ENCODE measurements at regions not wholly inside any gene's neighbourhood (a gene's known extent, or its start where the extent isn't known, plus 50 kb on each side); places are given as distances from the start of the nearest gene placed in this dataset.

DNA sequence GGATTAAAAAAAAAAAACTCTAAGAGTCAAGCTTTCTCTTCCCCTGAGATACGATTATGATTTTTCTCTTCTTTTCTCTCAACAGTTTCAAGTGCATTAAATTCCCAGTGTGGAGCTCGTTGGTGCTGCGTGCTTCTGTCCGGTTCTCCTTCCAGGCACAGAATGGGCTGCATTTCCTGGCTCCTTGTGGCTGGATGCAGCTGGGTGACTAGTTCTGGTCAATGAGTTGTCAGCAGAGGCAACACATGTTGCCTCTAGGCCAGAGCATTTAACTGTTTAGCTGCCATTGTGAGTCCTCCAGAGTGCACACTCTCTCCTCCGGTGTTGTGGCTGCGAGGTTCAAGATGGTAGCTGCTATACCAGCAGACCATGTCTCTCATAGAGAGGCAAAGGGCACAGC, 312.9 kb downstream of the RRAGC start:
- Histone ChIP-seq H3K4me1 (ENCODE audit: insufficient read depth, low read length) (peaks cover 4% of the 10 kb centered on the region; the same call in 1 of the 2 replicates), H3K9ac (ENCODE audit: low read depth, low read length) (no peak overlapping the region), H3K36me3 (ENCODE audit: insufficient read depth, low read length) (no peaks in the 10 kb centered on the region), H3K9me3 (ENCODE audit: control insufficient read depth, insufficient read depth, low read length) (no peaks in the 10 kb centered on the region)

DNA sequence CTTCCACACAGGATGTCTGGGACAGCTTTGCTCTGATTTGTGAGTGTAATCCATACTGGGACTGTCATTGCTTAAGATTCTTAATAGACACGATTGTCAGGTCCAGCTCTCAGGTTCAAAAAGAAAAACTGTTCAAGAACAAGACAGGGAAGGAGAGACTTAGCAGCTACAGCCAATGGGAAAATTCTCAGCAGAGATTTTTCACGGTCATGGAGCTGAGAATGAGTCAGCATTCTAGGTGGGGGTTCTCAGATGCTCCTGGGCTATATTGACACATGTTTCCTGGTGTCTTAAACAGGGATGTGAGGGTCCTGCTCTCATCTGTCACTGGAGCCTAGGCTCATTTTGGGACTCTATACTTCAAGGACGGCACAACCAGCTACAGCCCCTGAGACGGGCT, 318.3 kb downstream of the RRAGC start:
- Histone ChIP-seq H3K9me3 (ENCODE audit: control insufficient read depth, insufficient read depth, low read length) (no peaks in the 10 kb centered on the region), H3K36me3 (ENCODE audit: insufficient read depth, low read length) (no peaks in the 10 kb centered on the region), H3K9ac (ENCODE audit: low read depth, low read length) (no peak overlapping the region), H3K4me1 (ENCODE audit: insufficient read depth, low read length) (peaks cover 12% of the 10 kb centered on the region)

DNA sequence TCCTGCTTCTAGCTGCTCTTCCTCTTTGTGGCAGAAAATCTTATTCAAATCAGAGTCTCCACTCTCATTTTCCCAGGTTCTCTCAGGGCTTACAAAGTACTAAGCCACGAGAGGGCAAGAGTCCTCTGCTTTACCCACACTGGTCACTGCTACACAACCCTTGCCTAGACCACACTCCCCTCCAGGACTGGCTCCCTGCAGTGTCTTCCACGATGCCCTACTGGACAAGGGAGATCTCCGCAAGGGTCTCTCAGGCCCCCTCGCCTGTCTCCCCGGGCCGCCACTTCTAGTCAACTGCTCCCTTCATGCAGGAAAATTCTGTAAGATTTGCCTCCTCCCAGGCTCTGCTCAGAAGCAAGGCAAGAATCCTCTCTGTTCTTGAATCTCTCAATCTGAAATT, 319.6 kb downstream of the RRAGC start:
- Histone ChIP-seq H3K36me3 (ENCODE audit: insufficient read depth, low read length) (no peaks in the 10 kb centered on the region), H3K4me1 (ENCODE audit: insufficient read depth, low read length) (peaks cover 12% of the 10 kb centered on the region), H3K9me3 (ENCODE audit: control insufficient read depth, insufficient read depth, low read length) (no peaks in the 10 kb centered on the region), H3K9ac (ENCODE audit: low read depth, low read length) (no peak overlapping the region)

DNA sequence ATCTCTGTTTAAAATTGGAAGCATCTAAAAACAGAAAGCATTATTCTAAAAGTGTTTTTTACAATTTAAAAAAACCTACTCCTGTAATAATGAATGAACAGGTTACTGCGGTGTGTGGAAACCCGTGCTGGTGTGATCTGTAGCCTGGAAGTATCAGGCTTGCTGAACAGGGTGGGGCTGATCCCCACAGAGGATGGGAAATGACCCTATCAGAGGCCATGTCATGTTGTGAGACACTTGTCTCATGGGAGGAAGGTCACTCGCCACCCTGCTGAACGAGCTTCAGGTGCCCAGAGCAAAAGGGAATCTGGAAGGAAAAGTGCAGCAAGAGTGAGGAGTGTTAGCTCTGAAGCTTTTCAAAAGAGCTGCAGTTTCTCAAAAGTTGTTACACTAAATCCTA, 320.7 kb downstream of the RRAGC start:
- no peaks in the 10 kb centered on the region for H3K9me3 ChIP-seq (ENCODE audit: control insufficient read depth, insufficient read depth, low read length)
- H3K36me3 ChIP-seq (ENCODE audit: insufficient read depth, low read length): no peaks in the 10 kb centered on the region
- H3K4me1 ChIP-seq (ENCODE audit: insufficient read depth, low read length): peaks cover 12% of the 10 kb centered on the region
- H3K9ac ChIP-seq (ENCODE audit: low read depth, low read length): no peak overlapping the region

DNA sequence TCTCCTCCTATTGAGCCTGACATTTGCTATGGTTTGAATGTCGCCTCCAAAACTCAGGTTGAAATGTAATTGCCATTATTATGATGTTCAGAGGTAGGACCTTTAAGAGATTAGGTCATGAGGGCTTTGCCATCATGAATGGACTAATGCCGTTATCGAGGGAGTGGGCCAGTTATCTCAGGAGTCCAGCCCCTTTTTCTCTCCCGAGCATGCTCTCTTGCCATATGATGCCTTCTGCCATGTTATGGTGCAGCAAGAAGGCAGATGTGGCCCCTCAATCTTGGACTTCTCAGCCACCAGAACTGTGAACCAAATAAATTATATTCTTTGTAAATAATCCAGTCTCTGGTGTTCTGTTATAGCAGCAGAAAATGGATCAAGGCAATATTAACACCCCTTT, 323.5 kb downstream of the RRAGC start:
- H3K9ac ChIP-seq (ENCODE audit: low read depth, low read length): no peak overlapping the region
- no peaks in the 10 kb centered on the region for H3K36me3 ChIP-seq (ENCODE audit: insufficient read depth, low read length)
- H3K4me1 ChIP-seq (ENCODE audit: insufficient read depth, low read length): peaks cover 7% of the 10 kb centered on the region
- H3K9me3 ChIP-seq (ENCODE audit: control insufficient read depth, insufficient read depth, low read length): no peaks in the 10 kb centered on the region

DNA sequence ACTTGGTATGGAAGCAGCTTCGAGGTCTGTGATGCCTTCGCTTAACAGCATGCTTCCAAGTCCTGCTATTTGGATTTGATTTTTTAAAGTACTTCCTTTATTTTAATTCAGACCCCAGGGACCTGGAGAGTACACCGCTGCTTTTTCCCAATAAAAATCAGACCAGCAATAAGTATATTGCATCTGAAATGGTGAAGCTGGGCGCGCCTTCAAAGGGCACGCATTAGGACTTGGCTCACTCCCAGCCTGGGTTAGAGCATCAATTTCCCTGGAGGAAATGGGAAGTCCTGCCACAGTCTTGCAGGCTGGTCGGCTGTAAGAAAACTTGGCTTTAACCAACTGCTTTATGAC, 325.1 kb downstream of the RRAGC start:
- H3K9me3 ChIP-seq (ENCODE audit: control insufficient read depth, insufficient read depth, low read length): no peaks in the 10 kb centered on the region
- no peaks in the 10 kb centered on the region for H3K36me3 ChIP-seq (ENCODE audit: insufficient read depth, low read length)
- H3K9ac ChIP-seq (ENCODE audit: low read depth, low read length): no peak overlapping the region
- no peaks in the 10 kb centered on the region; the same call in 1 of the 2 replicates for H3K4me1 ChIP-seq (ENCODE audit: insufficient read depth, low read length)

DNA sequence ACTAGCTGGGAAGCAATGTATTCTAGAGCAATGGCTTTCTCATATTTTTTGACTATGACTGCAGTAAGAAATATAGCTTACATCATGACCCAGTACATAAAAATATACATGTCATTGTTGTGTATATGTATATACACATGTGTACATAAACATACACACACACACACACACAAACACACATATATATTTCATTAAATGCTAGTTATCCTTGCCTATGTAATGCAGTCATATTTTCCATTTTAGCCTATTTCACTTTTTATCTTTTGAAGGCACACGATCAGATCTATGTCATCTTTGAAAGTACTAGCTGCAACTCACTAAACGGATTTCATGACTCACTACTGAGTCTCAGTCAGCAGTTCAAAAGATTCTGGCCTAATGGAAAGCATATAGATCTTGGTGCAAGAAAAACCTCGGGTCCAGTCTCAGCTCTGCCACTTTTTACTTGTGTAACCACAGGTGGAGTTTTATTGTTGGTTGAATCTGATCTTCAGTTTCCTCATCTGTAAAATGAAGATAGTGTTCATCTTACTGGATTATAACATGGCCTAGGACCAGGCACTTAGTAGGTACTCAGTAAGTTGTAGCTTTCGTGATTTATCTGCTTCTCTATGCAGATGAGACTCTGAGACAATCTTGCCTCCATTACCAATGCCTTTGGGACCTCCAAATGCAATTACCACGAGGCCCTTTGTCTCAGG, 325.6 kb downstream of the RRAGC start:
- Histone ChIP-seq H3K36me3 (ENCODE audit: insufficient read depth, low read length) (no peaks in the 10 kb centered on the region), H3K4me1 (ENCODE audit: insufficient read depth, low read length) (no peaks in the 10 kb centered on the region; the same call in 1 of the 2 replicates), H3K9ac (ENCODE audit: low read depth, low read length) (no peak overlapping the region), H3K9me3 (ENCODE audit: control insufficient read depth, insufficient read depth, low read length) (no peaks in the 10 kb centered on the region)

DNA sequence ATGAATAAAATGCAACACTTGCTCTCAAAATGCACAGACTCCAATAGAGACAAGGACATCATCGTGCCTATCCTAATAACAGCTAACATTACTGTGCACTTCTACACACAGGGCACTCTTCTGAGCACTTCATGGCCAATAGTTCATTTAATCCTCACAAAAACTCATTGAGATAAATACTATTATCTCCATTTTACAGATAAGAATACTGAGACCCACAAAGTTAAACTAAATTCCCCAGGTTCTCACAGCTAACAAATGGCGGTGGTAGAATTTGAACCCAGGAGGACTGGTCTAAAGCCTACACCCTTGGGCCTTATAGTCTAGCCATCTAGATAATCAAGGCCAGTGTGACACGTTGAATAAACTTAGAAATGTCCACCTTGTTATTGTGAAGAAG, 328.6 kb downstream of the RRAGC start:
- no peaks in the 10 kb centered on the region for H3K9me3 ChIP-seq (ENCODE audit: control insufficient read depth, insufficient read depth, low read length)
- H3K36me3 ChIP-seq (ENCODE audit: insufficient read depth, low read length): no peaks in the 10 kb centered on the region
- no peaks in the 10 kb centered on the region for H3K4me1 ChIP-seq (ENCODE audit: insufficient read depth, low read length)
- H3K9ac ChIP-seq (ENCODE audit: low read depth, low read length): no peak overlapping the region

DNA sequence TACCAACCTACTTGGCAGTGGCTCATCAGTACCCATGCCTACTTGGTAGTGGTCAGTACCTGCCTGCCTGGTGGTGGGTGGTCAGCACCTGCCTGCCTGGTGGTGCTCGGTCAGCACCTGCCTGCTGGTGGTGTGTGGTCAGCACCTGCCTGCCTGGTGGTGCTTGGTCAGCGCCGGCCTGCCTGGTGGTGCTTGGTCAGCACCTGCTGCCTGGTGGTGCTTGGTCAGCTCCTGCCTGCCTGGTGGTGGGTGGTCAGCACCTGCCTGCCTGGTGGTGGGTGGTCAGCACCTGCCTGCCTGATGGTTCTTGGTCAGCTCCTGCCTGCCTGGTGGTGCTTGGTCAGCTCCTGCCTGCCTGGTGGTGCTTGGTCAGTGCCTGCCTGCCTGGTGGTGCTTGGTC, 329.6 kb downstream of the RRAGC start:
- no peaks in the 10 kb centered on the region for H3K4me1 ChIP-seq (ENCODE audit: insufficient read depth, low read length)
- H3K9me3 ChIP-seq (ENCODE audit: control insufficient read depth, insufficient read depth, low read length): no peaks in the 10 kb centered on the region
- no peaks in the 10 kb centered on the region for H3K36me3 ChIP-seq (ENCODE audit: insufficient read depth, low read length)
- no peak overlapping the region for H3K9ac ChIP-seq (ENCODE audit: low read depth, low read length)

DNA sequence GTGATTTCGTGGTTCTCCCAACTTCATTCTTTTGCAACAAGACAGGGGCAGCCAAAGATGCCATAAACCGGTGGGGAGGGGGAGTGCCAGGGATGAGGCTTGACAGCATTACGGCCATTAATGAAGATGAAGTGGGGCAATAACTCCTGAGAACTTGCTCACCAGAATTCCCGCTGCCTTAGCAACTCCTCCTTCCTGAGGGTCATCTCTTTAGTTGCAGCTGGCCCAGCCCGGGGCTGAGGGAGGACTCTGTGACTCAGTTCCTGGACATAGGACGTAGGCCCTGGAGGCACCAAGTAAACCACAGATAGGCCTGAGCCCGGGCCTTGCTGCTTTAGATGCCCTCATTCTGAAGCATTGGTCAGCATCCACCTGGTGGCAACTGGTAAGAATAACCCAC, 330.2 kb downstream of the RRAGC start:
- Histone ChIP-seq H3K9ac (ENCODE audit: low read depth, low read length) (no peak overlapping the region), H3K4me1 (ENCODE audit: insufficient read depth, low read length) (no peaks in the 10 kb centered on the region), H3K36me3 (ENCODE audit: insufficient read depth, low read length) (no peaks in the 10 kb centered on the region), H3K9me3 (ENCODE audit: control insufficient read depth, insufficient read depth, low read length) (no peaks in the 10 kb centered on the region)

DNA sequence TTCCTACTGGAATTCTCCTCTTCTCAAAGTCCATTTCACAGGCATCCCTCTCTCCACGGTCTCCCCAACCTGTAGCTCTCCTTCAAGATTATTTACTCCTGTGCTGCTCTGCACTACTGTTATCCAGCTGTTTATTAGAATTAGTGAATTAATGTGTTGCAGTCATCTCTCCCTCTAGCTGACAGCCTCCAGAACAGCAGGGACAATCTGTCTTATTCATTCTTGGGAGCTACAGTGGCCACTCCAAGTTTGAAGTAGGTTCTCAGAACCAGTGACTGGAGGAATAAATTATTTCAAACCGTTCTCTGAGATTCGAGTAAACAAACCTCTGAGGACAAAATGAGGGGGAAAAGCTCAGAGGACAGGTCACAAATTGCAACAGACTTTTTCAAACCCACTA, 330.9 kb downstream of the RRAGC start:
- Histone ChIP-seq H3K4me1 (ENCODE audit: insufficient read depth, low read length) (no peaks in the 10 kb centered on the region), H3K9me3 (ENCODE audit: control insufficient read depth, insufficient read depth, low read length) (no peaks in the 10 kb centered on the region), H3K36me3 (ENCODE audit: insufficient read depth, low read length) (no peaks in the 10 kb centered on the region), H3K9ac (ENCODE audit: low read depth, low read length) (no peak overlapping the region)

DNA sequence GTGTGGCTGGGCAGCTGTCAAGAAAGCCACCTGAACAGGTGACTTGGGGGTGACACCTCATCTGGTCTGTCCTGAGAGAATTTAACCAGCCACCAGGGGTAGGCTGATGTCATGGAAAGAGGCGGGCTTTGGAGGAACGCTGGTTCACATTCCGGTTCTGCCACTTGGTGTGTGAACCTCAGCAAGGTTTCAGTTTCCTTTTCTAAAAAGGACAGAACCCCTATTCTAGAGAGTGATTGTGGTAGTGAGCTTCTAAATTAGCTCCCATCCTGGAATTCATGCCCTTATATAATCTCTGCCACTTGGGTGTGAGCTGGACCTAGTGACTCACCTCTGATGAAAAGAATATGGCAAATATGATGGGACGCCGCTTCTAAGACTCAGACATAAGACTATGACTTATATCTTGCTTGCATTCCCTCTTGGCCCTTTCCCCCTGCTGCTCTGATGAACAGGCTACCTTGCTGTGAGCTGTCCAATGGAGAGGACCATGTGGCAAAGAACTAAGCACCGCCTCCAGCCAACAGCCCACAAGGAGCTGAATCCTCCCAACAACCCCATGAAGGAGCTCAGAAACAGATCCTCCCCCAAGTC, 332.1 kb downstream of the RRAGC start:
- Histone ChIP-seq H3K36me3 (ENCODE audit: insufficient read depth, low read length) (no peaks in the 10 kb centered on the region), H3K9ac (ENCODE audit: low read depth, low read length) (no peak overlapping the region), H3K4me1 (ENCODE audit: insufficient read depth, low read length) (no peaks in the 10 kb centered on the region), H3K9me3 (ENCODE audit: control insufficient read depth, insufficient read depth, low read length) (no peaks in the 10 kb centered on the region)

DNA sequence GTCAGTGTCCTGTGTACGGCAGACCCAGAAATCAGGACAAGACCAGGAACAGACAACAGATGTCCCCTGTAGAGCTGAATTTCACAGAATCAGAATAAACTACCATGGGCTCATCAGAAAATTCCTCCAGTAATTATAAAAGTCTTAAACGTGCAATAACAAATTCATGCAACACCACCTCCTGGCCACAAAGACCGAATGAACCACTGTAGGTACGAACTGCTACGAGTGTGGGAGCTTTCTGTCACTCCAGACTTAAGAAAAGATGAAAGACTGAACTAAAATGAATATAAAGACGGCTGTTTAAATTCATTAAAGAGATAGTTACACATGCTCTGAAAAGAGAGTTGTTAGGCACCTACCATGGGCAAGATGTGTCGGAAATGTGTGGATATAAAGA, 333.5 kb downstream of the RRAGC start:
- Histone ChIP-seq H3K36me3 (ENCODE audit: insufficient read depth, low read length) (no peaks in the 10 kb centered on the region), H3K9me3 (ENCODE audit: control insufficient read depth, insufficient read depth, low read length) (no peaks in the 10 kb centered on the region), H3K4me1 (ENCODE audit: insufficient read depth, low read length) (no peaks in the 10 kb centered on the region), H3K9ac (ENCODE audit: low read depth, low read length) (no peak overlapping the region)

DNA sequence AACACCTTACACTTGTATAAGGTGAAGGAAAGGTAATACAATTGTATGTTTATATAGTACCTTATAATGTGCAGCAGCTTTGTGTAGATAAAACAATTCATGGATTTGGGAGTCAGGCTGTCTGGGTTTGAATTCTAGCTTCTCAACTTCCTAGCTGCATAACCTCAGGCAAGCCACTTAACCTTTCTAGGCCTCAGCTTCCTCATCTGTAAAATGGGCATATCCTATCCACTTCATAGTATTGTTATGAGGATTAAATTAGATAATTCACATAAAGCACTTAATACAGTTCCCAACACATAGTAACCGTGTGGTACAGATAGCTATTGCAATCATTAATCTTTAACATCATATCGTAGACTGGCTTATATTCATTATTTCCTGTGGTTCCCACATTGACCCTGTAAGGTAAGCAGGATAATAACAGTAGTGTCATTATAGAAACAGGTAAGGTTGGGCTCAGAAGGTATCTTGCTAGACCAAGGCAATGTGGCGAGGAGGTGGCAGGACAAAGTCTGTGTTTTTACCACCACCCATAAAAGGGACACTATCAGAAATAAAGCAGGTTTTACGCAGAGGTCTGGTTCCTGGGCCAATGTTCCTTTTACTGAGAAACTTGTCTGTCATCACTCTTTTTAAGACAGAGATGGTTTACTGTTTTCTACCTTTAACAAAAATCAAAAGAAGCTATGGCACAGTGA, 334.1 kb downstream of the RRAGC start:
- Histone ChIP-seq H3K9me3 (ENCODE audit: control insufficient read depth, insufficient read depth, low read length) (no peaks in the 10 kb centered on the region), H3K4me1 (ENCODE audit: insufficient read depth, low read length) (no peaks in the 10 kb centered on the region), H3K9ac (ENCODE audit: low read depth, low read length) (no peak overlapping the region), H3K36me3 (ENCODE audit: insufficient read depth, low read length) (no peaks in the 10 kb centered on the region)

DNA sequence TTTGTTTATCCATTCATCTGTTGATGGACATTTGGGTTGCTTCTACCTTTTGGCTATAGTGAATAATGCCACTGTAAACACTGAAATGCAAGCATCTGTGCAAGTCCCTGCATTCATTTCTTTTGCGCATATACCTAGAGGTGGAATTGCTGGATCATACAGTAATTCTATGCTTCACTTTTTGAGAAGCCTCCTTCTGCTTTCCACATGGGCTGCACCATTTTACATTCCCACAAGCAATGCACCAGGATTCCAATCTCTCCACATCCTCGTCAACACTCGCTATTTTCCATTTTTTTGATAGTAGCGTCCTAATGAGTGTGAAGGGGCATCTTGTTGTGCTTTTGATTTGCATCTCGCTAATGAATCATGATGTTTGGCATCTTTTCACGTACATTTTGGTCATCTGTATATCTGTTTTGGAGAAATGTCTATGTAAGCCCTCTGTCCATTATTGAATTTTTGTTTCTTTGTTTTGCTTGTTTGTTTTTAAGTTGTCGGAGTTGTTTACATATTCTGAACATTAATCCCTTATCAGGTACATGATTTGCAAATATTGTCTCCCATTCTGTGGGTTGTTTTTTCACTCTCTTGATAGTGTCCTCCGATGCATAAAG, 335.4 kb downstream of the RRAGC start:
- H3K9ac ChIP-seq (ENCODE audit: low read depth, low read length): no peak overlapping the region
- H3K9me3 ChIP-seq (ENCODE audit: control insufficient read depth, insufficient read depth, low read length): no peaks in the 10 kb centered on the region

More for the DNA sequence above, 335.4 kb downstream of the RRAGC start:
- Histone ChIP-seq H3K4me1 (ENCODE audit: insufficient read depth, low read length) (no peaks in the 10 kb centered on the region), H3K36me3 (ENCODE audit: insufficient read depth, low read length) (no peaks in the 10 kb centered on the region)

Data from ES-I3 (cell line).